Neural progenitor cell (in vitro differentiated cells): ENCODE measurements at regions not wholly inside any gene's neighbourhood (a gene's known extent, or its start where the extent isn't known, plus 50 kb on each side); places are given as distances from the start of the nearest gene placed in this dataset.

Experiments
- CTCF ChIP-seq: fragments of 200-600 bp; sonication (generic); IDR thresholded peaks from 2 replicates; pipeline ENCODE4 v1.5.1; 2017; ENCODE audit warnings: antibody characterized with exemption, mild to moderate bottlenecking
- EZH2 ChIP-seq: fragments of 200-600 bp; sonication (generic); IDR thresholded peaks from 2 replicates; pipeline ENCODE4 v1.6.1; 2017; ENCODE audit warnings: antibody characterized with exemption, mild to moderate bottlenecking, moderate library complexity
- EZH2phosphoT487 ChIP-seq: fragments of 200-600 bp; sonication (generic); IDR thresholded peaks from 2 replicates; pipeline ENCODE4 v1.6.1; 2017; ENCODE audit warnings: antibody characterized with exemption

GRCh38 chr2:124993809-124994208, 968.7 kb downstream of the CNTNAP5 start:
- TF ChIP-seq CTCF (no peak), EZH2 (no peak), EZH2phosphoT487 (no peak)
